ENCODE measurements at regions not wholly inside any gene's neighbourhood (a gene's known extent, or its start where the extent isn't known, plus 50 kb on each side); places are given as distances from the start of the nearest gene placed in this dataset.

GRCh38 chr18:70493461-70493860 is 204.6 kb downstream of the SOCS6 start:
- no peak overlapping the region for H3K4me3 ChIP-seq (ENCODE audit: low read depth, low read length)
- DNase-seq (ENCODE audit: low read depth) = no peak
- TF ChIP-seq, protein P1, sequence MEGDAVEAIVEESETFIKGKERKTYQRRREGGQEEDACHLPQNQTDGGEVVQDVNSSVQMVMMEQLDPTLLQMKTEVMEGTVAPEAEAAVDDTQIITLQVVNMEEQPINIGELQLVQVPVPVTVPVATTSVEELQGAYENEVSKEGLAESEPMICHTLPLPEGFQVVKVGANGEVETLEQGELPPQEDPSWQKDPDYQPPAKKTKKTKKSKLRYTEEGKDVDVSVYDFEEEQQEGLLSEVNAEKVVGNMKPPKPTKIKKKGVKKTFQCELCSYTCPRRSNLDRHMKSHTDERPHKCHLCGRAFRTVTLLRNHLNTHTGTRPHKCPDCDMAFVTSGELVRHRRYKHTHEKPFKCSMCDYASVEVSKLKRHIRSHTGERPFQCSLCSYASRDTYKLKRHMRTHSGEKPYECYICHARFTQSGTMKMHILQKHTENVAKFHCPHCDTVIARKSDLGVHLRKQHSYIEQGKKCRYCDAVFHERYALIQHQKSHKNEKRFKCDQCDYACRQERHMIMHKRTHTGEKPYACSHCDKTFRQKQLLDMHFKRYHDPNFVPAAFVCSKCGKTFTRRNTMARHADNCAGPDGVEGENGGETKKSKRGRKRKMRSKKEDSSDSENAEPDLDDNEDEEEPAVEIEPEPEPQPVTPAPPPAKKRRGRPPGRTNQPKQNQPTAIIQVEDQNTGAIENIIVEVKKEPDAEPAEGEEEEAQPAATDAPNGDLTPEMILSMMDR (IDR thresholded peaks at IDR 0.05; ENCODE audit: low read depth, low read length, missing control alignments) = no peak

- H3K4me3 ChIP-seq (ENCODE audit: low read depth, low read length) = no peak overlapping the region
- TF ChIP-seq, protein P1 (IDR thresholded peaks at IDR 0.05; ENCODE audit: low read depth, low read length, missing control alignments) = peak; percentile 89
- peak; percentile 16 for DNase-seq (ENCODE audit: low read depth)
These were observed 203.0 kb downstream of the SOCS6 start for GRCh38 chr18:70491734-70492348.

DNA sequence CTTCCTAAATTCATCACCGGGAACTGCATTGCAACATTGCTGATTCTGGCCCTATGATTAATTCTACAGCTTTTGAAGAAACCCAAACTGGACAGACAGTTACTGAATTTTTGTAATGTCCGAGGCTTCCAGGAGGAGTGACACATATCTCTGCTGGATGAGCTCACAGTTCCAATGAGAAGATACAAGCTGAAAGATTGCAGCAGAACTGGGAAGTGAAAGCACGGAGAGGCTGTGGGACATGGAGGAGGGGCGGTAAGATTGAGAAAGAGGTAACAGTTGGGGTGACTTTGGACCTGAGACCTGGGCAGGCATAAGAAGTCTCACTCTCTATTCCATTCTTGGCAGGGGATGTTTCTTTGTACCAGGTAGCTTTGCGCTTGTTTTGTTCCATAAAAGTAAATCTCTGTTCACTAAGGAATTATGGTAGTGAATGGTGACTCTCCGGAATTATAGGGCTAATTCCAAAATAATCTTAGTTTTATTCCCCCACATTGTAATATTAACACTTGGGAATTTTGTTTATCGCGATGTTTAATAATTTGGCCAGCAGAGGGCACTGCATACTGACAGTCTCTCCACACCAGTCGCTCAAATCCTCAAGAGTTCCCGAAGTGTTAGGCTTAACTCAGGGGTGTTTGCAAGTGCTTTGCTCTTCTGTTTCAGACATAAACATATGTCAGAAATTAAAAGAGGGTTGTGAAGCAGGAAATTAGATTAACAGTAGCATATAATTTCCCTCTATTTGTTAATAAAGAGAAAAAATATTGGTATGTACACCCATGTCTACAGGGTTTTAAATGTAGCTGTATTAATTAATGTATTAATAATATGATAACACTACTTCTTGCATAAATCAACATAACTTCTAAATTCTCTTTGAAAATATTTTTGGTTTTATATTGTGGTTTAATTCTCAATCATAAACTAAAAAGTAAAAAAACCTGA is 201.4 kb downstream of the SOCS6 start:
- H3K4me3 ChIP-seq (ENCODE audit: low read depth, low read length) = no peak overlapping the region
- DNase-seq (ENCODE audit: low read depth) = peak; percentile 7
- TF ChIP-seq, protein P1 (IDR thresholded peaks at IDR 0.05; ENCODE audit: low read depth, low read length, missing control alignments) = peak; percentile 57

DNA sequence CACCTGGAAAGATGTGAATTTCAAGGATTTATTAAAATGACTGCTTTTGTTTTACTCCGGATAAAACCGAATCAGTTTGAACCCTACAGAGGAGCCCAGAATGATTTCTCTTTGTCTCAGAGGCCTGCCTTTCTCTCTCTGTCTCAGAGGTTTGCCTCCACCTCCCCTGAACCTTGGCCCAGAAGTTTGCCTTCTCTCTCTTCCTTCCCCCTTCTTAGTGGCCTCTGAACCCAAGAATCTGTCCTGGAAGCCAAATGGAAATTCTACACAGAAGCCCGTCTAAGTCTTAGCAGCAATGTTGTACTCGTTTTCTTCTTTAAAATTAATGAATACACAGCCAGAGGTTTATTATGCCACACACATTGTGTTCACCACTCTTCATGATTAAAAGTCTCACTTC is 200.7 kb downstream of the SOCS6 start:
- TF ChIP-seq, protein P1 (IDR thresholded peaks at IDR 0.05; ENCODE audit: low read depth, low read length, missing control alignments) = no peak
- no peak overlapping the region for H3K4me3 ChIP-seq (ENCODE audit: low read depth, low read length)
- DNase-seq (ENCODE audit: low read depth) = no peak

DNA sequence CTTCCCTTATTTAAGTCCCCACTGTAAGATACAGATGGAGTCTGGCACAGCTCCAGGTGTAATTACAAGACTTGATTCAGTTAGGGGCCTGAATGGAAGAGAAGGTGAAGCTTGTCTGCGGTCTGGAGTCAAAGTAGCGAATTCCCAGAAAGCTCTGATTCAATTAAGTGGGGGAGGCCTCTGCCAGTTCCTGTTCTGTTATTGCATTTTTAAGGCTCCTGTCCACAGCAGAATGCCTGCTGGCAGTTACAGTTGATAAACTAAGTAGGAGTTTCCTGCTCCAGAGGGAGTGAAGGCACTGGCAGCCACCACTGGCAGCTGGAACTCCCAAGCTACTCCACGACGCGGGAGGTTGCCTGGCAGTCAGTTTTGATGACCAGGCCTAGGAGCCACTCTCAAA is 181.1 kb downstream of the SOCS6 start:
- no peak overlapping the region for H3K4me3 ChIP-seq (ENCODE audit: low read depth, low read length)
- TF ChIP-seq, protein P1 (IDR thresholded peaks at IDR 0.05; ENCODE audit: low read depth, low read length, missing control alignments) = no peak
- no peak for DNase-seq (ENCODE audit: low read depth)

- TF ChIP-seq, protein P1 (IDR thresholded peaks at IDR 0.05; ENCODE audit: low read depth, low read length, missing control alignments) = no peak
- H3K4me3 ChIP-seq (ENCODE audit: low read depth, low read length) = no peak overlapping the region
- no peak for DNase-seq (ENCODE audit: low read depth)
These were observed 180.2 kb downstream of the SOCS6 start for GRCh38 chr18:70468861-70469547.
